HG03175 (cell line): ENCODE measurements at regions not wholly inside any gene's neighbourhood (a gene's known extent, or its start where the extent isn't known, plus 50 kb on each side); places are given as distances from the start of the nearest gene placed in this dataset.

Source experiments
- ATAC-seq: cut with Tn5 transposase; IDR thresholded peaks from one replicate; pipeline ENCODE4 v1.9.1; 2021; ENCODE audit warnings: mild to moderate bottlenecking, moderate library complexity; ENCODE audit not compliant: unreplicated experiment

DNA sequence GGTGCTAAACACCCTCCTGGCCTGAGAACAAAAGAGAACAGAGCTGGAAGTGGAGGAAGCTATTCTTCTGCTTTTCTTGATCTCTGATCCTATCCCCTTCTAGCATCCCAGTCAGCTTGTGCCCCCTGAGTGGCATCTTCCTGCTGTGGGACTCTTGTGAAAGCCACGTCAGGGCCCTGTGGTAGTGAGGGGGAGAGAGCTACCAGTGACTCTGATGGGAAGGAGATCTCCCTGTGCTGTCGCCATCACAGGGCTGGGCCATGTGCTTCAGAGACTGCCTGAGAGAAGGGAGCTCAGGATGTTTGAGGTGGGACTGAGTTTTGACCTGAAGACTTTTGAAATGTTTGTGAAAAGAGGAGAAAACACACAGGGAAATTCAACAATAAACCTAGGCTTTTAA is 107.6 kb upstream of the FUT8 start:
- ATAC-seq: no peak

DNA sequence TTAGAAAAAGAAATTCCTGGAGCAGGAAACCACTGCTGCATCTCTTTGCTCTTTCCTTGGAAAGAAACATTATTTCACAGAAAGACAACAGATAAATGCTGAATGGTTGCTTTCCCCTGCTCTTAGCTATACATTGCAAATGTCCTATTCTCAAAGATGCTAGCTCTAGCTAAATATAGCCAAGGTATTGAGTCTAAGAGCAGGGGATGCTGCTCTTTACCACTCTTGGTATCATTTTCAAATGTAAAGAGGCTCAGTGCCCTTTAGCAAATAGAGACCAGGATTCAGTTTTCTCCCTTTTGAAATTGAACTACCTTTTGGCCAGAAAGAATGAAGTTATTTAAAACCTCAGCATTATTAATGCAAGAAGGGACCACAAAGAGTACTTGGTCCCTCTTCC is 104.0 kb upstream of the FUT8 start:
- no peak for ATAC-seq

- ATAC-seq: no peak
These were observed 102.0 kb upstream of the FUT8 start for GRCh38 chr14:65310568-65310967.

GRCh38 chr14:65312859-65313258 is 99.7 kb upstream of the FUT8 start:
- ATAC-seq: no peak

DNA sequence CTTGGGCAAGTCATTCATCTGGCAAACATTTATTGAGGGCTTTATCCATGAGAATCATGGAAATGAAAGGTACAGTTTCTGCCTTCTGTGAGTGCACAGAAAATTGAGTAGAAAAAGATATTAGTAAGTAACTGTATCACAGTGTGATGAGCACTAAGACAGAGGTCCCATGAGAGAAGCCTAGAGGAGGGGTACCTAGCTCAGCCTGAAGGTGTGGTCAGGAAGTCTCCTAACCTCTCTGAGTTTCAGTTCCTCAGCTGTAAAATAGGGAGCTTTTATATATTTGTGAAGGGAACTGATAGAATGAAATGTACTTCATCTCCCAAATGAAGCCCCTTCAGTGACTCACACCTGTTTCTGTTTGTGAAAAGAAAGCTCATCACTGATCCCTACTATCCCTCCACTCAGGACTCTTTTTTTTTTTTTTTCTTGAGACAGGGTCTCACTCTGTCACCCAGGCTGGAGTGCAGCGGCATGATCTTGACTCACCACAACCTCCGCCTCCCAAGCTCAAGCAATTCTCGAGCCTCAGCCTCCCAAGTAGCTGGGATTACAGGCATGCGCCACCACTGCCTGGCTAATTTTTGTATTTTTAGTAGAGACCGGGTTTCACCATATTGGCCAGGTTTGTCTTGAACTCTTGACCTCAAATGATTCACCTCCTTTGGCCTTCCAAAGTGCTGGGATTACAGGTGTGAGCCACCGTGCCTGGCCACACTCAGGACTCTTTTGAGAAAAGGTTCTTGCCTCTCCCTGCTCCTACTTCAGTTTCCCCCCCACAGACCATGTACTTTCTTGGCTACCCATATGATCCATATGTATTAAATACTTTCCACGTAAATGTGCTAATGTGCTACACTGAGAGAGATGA is 93.7 kb upstream of the FUT8 start:
- peak; percentile 57 for ATAC-seq

DNA sequence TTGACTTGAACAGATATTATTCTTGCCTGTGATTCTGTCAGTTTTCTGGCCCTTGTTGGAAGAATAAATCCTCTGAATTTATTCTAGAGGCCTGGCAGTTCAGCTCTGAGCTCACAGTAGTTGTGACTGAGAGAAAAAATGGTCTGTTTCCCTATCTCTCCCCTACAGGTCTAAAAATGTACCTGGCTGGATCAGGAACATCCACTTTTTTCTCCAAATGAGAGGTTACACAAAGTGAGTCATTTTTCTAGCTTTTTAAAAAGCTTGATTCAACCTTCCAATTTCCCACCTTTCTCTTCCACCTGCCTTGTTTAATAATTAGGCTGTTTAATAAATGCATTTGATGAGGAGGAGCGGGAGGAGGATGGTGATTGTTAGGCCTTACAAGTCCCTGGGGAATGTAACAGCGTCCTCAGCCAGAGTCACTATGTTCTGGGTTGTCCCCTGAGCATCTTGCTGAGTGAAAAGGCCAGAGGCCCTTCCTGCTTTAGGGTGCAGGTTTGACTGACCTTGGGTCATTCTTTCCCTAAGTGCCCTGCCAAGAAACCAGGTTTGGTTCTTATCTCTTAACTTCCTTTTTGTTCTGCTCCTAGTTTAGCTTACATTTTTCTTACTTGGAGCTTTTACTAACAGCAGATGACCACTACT is 91.7 kb upstream of the FUT8 start:
- ATAC-seq: peak; percentile 21

DNA sequence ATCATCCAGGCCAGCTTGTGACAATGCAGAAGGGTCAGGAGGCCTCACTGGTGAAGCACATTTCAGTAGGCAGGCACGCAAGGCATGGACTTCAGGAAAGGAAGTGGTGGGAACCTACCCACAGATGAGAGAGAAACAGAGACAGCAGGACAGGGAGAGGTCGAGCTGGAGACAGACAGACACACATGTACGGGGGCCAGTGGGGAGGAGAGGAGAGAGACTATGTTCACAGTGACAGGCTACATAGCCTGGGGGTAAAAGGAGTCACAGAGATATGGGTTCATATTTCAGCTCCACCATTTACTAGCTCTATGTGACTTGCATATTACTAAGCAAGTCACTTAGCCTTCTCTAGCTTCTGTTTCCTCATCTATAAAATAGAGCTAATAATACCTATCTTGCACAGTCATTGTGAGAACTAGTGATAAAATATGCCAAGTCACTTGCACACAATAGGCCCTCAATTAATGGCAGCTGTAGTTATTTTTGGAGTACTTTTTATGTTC is 91.1 kb upstream of the FUT8 start:
- peak; percentile 52 for ATAC-seq

GRCh38 chr14:65329481-65329880 is 83.0 kb upstream of the FUT8 start:
- no peak for ATAC-seq

GRCh38 chr14:65329911-65330310 is 82.6 kb upstream of the FUT8 start:
- no peak for ATAC-seq

- no peak for ATAC-seq
These were observed 82.1 kb upstream of the FUT8 start for GRCh38 chr14:65330416-65330815.

DNA sequence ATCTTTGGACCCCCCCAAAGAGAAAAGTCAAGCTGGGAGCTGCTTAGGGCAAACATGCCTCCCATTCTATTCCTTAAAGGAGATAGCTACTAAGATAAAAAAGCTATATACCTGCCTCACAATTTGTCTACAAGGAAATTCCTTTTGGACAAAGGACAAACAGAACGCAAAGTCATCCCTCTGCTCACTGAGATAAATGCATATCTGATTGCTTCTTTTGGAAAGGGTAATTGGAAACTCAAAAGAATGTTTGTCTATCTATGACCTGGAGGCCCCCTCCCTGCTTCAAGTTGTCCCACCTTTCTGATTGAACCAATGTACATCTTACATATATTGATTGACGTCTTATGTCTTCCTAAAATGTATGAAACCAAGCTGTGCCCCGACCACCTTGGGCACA is 80.9 kb upstream of the FUT8 start:
- ATAC-seq: no peak

DNA sequence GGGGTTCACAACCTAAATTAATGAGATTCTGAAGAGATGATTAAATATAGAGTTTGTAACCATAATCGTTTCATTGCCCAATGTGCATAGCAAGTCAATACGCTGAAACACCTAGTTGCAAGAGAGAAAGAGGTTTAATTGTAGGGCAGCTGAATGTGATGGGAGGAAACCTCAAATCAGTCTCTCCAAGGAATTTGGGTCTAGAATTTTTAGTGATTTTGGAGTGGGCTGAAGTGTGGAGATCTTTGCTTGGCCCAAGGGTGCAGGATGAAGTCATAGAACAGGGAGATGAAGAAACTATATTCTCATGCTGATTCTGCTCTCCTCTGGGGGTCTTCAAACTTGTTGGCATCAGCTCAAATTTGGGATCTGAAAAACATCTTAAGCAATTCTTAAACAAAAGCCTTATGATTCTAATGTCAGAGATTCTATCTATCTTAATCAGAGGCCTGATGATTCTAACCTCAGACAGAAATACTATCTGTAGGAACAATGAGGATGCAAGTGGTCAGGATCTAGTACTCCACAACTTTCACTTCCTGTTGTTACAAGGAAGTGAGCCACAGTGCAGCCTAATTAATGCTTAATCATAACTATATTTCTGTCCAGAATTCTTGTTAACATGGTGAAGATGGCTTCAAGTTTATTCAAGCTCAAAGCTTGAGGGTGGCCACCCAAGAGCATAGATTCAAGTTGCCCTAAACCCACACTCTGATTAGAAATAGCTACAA is 80.2 kb upstream of the FUT8 start:
- no peak for ATAC-seq

- ATAC-seq: no peak
These were observed 78.4 kb upstream of the FUT8 start for GRCh38 chr14:65333943-65334687.

DNA sequence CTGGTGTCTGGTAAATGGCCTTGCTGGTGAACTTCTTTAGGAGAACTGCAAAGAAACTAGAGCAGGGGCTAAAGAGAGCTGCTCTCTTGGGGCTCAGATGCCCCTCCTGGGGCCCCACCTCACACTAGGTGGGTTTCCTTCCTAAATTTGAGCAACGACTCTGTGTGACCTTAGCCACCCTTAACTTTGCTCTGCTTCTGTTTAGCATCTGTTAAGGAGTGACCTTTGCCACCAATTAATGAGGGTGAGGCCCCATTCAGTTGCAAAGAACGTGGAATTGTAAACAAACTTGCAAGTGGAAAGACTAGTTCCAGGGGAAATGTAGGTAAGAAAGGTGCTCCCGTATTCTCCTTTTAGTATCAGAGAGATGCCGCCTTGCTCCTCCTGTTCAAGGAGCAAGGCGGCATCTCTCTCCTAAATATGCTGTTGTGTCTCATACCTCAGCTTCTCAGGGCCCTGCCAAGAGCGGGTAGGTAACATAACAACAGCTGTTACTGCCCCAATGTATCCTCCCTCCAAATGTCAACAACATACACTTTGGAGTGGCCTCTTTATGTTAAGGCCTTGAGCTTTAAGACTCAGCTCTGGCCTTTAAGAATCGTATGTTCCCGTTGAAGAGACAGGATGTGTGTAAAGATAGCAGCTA is 77.6 kb upstream of the FUT8 start:
- ATAC-seq: no peak

- no peak for ATAC-seq
These were observed 77.1 kb upstream of the FUT8 start for GRCh38 chr14:65335411-65335947.

DNA sequence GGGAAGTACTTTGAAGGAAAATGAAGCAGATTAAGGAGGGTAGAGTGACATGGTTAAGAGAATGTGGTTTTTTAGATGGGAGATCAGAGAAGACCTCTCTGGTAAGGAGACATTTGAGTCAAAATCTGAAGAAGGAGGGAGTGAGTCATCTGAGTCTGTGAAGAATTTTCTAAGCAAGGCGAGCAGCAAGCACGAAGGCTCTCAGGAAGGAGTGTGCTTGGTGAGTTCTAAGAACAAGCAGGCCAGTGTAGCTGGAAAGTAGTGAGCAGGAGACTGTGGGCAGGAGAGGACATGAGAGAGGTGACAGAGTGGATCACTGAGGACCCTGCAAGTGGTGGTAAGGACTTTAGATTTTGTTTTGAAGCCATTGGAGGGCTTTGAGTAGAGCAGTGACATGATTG is 76.3 kb upstream of the FUT8 start:
- ATAC-seq: peak; percentile 53

DNA sequence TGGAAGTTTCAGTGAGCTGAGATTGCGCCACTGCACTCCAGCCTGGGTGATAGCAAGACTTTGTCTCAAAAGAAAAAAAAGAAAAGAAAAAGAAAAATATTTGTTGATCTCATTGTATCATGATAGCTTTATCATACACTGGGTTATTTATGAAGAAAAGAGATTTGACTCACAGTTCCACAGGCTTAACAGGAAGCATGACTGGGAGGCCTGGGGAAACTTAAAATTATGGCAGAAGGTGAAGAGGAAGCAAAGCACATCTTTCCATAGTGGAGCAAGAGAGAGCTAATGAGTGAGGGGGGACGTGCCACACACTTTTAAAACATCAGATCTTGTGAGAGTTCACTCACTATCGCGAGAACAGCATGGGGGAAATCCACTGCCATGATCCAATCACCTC is 72.7 kb upstream of the FUT8 start:
- ATAC-seq: no peak

- ATAC-seq: no peak
These were observed 68.5 kb upstream of the FUT8 start for GRCh38 chr14:65344011-65344410.

GRCh38 chr14:65345266-65345665 is 67.3 kb upstream of the FUT8 start:
- no peak for ATAC-seq

DNA sequence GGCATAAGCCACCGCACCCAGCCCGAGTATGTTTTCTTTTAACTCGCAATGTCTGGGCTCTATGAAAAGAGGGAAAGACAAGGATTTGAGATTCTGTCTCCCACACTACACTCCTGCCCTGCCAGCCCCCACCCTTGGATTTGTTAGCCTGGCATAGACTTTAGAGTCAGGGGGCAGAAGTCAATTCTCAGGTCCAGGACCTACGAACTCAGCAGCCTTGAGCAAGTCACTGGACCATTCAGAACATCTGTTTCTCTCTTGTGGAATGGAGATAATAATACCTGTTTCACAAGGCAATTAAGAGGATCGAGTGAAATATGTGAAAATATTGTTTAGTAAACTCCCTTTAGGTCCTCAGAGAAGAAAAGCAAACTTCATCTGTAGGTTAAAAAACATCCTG is 66.1 kb upstream of the FUT8 start:
- ATAC-seq: no peak
